Upper lobe of left lung (tissue), 6 donors: ENCODE measurements at regions not wholly inside any gene's neighbourhood (a gene's known extent, or its start where the extent isn't known, plus 50 kb on each side); places are given as distances from the start of the nearest gene placed in this dataset.

Experiments used
- ATAC-seq, 2 donors: fragments of 200-7000 bp; cut with Tn5 transposase; one replicate each; pipeline ENCODE4 v1.9.1; 2022; ENCODE audit warnings: mild to moderate bottlenecking in 2 of 2, moderate library complexity in 2 of 2; ENCODE audit not compliant: low FRiP score in 2 of 2
- DNase-seq, 2 donors: peaks; one replicate each; pipeline ENCODE4 v3.0.0-alpha.2; 2019 to 2020
- H3K27ac ChIP-seq, 4 donors: fragments of 200-600 bp; sonication (generic); one replicate each; pipeline ENCODE4 v1.5.1; 2016 to 2019
- H3K27me3 ChIP-seq, 4 donors: fragments of 200-600 bp; sonication (generic); one replicate each; pipeline ENCODE4 v1.5.1; 2017 to 2019
- H3K36me3 ChIP-seq, 4 donors: fragments of 200-600 bp; sonication (generic); one replicate each; pipeline ENCODE4 v1.5.1; 2016 to 2019
- H3K4me1 ChIP-seq, 4 donors: fragments of 200-600 bp; sonication (generic); one replicate each; pipeline ENCODE4 v1.5.1; 2018 to 2019
- H3K4me3 ChIP-seq, 4 donors: fragments of 200-600 bp; sonication (generic); one replicate each; pipeline ENCODE4 v1.5.1; 2017 to 2019; ENCODE audit warnings: mild to moderate bottlenecking in 2 of 4, moderate library complexity in 1 of 4
- H3K9me3 ChIP-seq, 4 donors: fragments of 200-600 bp; sonication (generic); one replicate each; pipeline ENCODE4 v1.5.1; 2018 to 2019
- EP300 ChIP-seq, 4 donors: sonication (generic); formaldehyde crosslinking; IDR thresholded peaks; one replicate each; pipeline ENCODE4 v1.5.1; 2017; ENCODE audit warnings: antibody characterized with exemption in 4 of 4, control low read depth in 2 of 4
- POLR2A ChIP-seq, 4 donors: fragments of 450-650 bp; IDR thresholded peaks; one replicate each; pipeline ENCODE4 v1.5.1; 2016 to 2017; ENCODE audit warnings: antibody characterized with exemption in 4 of 4, mild to moderate bottlenecking in 2 of 4
- POLR2AphosphoS5 ChIP-seq, 2 donors: sonication (generic); formaldehyde crosslinking; IDR thresholded peaks; one replicate each; pipeline ENCODE4 v1.5.1; 2017; ENCODE audit warnings: antibody characterized with exemption in 2 of 2
- WGBS, 2 donors: methylation state at CpG; one replicate each; pipeline ENCODE4 v1.1.5; 2017 to 2018; 5-methylcytosine and 5-hydroxymethylcytosine counted together
- TF ChIP-seq, protein P1 (sequence below), 6 experiments: fragments of 450-650 bp in 4 of 6; fragments of 200-600 bp in 2 of 6; sonication (generic) in 2 of 6; IDR thresholded peaks; one replicate each; pipeline ENCODE4 v1.5.1; 2016 to 2019; ENCODE audit warnings: antibody characterized with exemption in 6 of 6
- donor health status: DM: no; HTN: no; CAD: no; lungs with moderate emphysema.
- donor health status: DM: no; HTN: yes; CAD: no; lungs with severe emphysema.

DNA sequence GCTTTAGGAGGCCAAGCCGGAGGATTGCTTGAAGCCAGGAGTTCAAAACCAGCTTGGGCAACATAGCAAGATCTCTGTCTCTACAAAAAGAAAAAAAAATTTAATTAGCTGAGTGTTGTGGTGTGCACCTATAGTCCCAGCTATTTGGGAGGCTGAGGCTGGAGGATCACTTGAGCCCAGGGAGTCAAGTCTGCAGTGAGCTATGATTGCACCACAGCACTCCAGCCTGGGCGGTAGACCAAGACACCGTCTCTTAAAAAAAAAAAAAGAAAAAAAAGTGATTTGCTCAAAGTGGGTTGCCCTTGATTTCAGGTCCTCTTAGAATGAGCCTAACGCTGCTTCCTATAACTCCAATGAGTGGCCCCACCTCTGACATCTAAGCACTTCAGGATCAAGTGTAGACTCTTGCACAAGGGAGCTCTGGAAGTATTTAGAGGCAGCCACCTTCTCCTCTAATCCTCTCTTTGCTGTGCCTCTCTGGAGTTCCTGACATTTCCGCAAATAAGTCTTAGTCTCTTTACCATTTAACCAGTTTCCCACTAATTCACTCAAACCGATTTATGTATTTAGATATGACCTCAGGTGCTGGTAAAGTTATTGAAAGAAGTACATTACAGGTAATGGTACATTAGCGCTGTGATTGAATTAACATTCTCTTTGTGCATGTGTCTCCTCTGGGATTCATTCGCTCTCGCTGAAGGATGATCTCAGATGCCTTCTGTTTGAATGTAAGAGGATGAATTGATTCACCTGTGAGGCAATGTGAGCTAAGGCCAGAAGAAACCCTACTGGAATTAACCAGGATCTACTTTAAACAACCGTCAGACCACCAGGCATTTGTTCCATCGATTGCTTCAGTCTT, 60.8 kb upstream of the CELF2 start:
- ATAC-seq = peak; percentile 36 to 62
- peak in 1 of 2 donors; percentile 71 for DNase-seq

DNA sequence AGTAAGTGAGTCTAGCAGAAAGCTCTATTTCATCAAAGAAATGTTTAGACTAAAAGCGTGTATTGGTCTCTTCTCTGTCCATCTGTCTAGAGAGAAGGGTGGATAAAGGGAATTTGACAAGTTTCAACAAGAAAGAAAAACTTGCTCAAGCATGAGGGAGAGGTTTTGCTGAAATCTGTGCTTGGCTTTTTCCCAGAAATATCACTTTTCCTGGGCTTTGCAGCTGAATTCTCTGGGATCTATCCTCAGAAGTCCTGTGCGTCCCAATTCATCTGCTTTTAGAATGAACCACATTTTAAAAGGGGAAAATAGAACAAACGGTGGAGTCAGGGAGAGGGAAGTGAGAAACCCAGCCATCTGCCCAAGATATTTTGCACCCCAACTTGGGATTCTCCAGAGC, 59.6 kb upstream of the CELF2 start:
- 75 to 79% methylated on average over 3 of the region's 3 CpGs for WGBS, 2 donors
- DNase-seq (no peak), ATAC-seq (no peak)
- Histone ChIP-seq H3K9me3 (no peaks in the 10 kb centered on the region), H3K4me1 (no peaks in the 10 kb centered on the region), H3K27me3 (no peaks in the 10 kb centered on the region), H3K36me3 (no peaks in the 10 kb centered on the region), H3K27ac (no peak overlapping the region), H3K4me3 (no peak overlapping the region)
- TF ChIP-seq EP300 (IDR thresholded peaks at IDR 0.05) = no peak

More for the DNA sequence above, 60.8 kb upstream of the CELF2 start:
- Histone ChIP-seq H3K4me3 (no peak overlapping the region), H3K9me3 (no peaks in the 10 kb centered on the region), H3K27me3 (no peaks in the 10 kb centered on the region), H3K4me1 (no peaks in the 10 kb centered on the region), H3K27ac (no peak overlapping the region), H3K36me3 (no peaks in the 10 kb centered on the region)
- 76 to 80% methylated on average over 11 of the region's 11 CpGs for WGBS, 2 donors
- peak in 1 of 4 donors; percentile 19 for TF ChIP-seq EP300 (IDR thresholded peaks at IDR 0.05)
- TF ChIP-seq, protein P1, sequence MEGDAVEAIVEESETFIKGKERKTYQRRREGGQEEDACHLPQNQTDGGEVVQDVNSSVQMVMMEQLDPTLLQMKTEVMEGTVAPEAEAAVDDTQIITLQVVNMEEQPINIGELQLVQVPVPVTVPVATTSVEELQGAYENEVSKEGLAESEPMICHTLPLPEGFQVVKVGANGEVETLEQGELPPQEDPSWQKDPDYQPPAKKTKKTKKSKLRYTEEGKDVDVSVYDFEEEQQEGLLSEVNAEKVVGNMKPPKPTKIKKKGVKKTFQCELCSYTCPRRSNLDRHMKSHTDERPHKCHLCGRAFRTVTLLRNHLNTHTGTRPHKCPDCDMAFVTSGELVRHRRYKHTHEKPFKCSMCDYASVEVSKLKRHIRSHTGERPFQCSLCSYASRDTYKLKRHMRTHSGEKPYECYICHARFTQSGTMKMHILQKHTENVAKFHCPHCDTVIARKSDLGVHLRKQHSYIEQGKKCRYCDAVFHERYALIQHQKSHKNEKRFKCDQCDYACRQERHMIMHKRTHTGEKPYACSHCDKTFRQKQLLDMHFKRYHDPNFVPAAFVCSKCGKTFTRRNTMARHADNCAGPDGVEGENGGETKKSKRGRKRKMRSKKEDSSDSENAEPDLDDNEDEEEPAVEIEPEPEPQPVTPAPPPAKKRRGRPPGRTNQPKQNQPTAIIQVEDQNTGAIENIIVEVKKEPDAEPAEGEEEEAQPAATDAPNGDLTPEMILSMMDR (IDR thresholded peaks at IDR 0.05) = no peak

DNA sequence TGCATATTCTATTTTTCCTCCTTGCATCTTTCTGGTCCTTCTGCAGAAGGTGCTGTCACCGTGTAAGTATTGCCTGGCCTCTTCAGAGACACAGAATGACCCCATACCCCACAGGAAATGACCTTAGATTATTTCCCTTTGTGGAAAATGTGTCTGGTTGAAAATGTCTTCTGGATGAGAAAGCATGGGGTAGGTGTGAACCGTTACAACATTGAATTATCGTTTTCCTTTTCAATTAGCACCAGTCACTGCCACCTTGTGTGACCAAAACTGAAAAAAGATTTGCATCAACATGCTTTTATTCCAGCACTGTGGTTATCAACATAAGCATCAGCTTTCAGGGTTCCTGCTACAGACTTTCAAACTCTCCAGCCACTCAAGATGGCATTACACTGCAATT, 58.0 kb upstream of the CELF2 start:
- DNase-seq (no peak), ATAC-seq (no peak)
- 62 to 65% methylated on average over 3 of the region's 3 CpGs for WGBS, 2 donors
- TF ChIP-seq, protein P1 (IDR thresholded peaks at IDR 0.05) = no peak
- no peak for TF ChIP-seq POLR2AphosphoS5 (IDR thresholded peaks at IDR 0.05)
- TF ChIP-seq POLR2A (IDR thresholded peaks at IDR 0.05) = no peak
- no peak for TF ChIP-seq EP300 (IDR thresholded peaks at IDR 0.05)
- Histone ChIP-seq H3K4me1 (no peaks in the 10 kb centered on the region), H3K27ac (no peak overlapping the region), H3K27me3 (no peaks in the 10 kb centered on the region), H3K36me3 (no peaks in the 10 kb centered on the region), H3K4me3 (no peak overlapping the region), H3K9me3 (no peaks in the 10 kb centered on the region)

GRCh38 chr10:10960534-10960933, 57.1 kb upstream of the CELF2 start:
- TF ChIP-seq POLR2AphosphoS5 (IDR thresholded peaks at IDR 0.05) (no peak), POLR2A (IDR thresholded peaks at IDR 0.05) (no peak), EP300 (IDR thresholded peaks at IDR 0.05) (no peak)
- TF ChIP-seq, protein P1 (IDR thresholded peaks at IDR 0.05) = no peak
- no peaks in the 10 kb centered on the region for H3K9me3 ChIP-seq
- ATAC-seq = no peak
- WGBS, 2 donors = 90% methylated on average over 6 of the region's 6 CpGs
- no peak for DNase-seq
- no peak overlapping the region for H3K4me3 ChIP-seq
- H3K36me3 ChIP-seq = no peaks in the 10 kb centered on the region
- no peaks in the 10 kb centered on the region for H3K4me1 ChIP-seq
- no peak overlapping the region for H3K27ac ChIP-seq
- no peaks in the 10 kb centered on the region for H3K27me3 ChIP-seq

DNA sequence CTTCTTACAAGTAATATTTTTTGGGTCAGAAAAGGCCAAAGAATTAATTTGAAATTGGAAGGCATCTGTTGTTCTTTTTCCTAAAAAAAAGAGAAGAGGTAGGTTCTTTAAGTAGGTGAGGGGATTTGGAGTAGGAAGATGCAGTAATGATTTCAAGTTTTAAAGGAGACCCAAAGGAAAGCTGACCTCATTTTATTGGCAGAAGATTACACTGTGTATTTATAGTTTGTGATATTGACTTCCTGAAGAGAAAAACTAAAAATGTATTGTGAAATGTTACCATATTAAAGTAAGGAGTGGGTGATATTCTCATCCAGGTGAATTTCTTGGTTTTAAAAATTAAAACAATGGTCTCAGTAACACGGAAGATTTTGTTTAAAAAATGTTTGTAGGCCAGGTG, 56.6 kb upstream of the CELF2 start:
- Histone ChIP-seq H3K4me1 (no peaks in the 10 kb centered on the region), H3K4me3 (no peak overlapping the region), H3K9me3 (no peaks in the 10 kb centered on the region), H3K27me3 (no peaks in the 10 kb centered on the region), H3K36me3 (no peaks in the 10 kb centered on the region), H3K27ac (no peak overlapping the region)
- 81 to 88% methylated on average over 1 of the region's 1 CpG for WGBS, 2 donors
- TF ChIP-seq EP300 (IDR thresholded peaks at IDR 0.05) = no peak
- ATAC-seq (no peak), DNase-seq (no peak)

DNA sequence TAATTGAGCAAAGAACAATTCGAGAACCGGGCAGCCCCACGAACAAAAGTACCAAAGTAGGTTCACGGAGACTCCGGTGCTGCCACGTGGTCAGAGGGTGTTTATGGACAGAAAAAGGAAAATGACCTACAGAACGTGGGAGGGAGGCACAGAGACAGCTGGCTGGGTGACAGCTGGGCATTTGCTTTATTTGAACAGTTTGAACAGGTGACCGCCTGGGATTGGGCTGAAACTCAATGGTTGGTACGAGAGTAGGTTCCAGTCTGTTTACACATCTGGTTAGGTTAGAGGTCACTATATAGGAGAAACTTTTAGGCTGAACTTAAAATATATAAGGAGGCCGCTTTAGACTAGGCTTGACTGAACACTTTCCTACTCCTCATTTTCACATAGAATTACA, 50.6 kb upstream of the CELF2 start:
- 77 to 87% methylated on average over 10 of the region's 10 CpGs for WGBS, 2 donors
- TF ChIP-seq POLR2AphosphoS5 (IDR thresholded peaks at IDR 0.05) = no peak
- TF ChIP-seq, protein P1 (IDR thresholded peaks at IDR 0.05) = no peak
- no peak for TF ChIP-seq EP300 (IDR thresholded peaks at IDR 0.05)
- TF ChIP-seq POLR2A (IDR thresholded peaks at IDR 0.05) = no peak
- Histone ChIP-seq H3K27me3 (no peaks in the 10 kb centered on the region), H3K27ac (no peak overlapping the region), H3K4me3 (no peak overlapping the region), H3K9me3 (no peaks in the 10 kb centered on the region), H3K4me1 (no peaks in the 10 kb centered on the region), H3K36me3 (no peaks in the 10 kb centered on the region)
- no peak for DNase-seq
- ATAC-seq = no peak
